Sigmoid colon (tissue), 6 donors: ENCODE measurements at regions not wholly inside any gene's neighbourhood (a gene's known extent, or its start where the extent isn't known, plus 50 kb on each side); places are given as distances from the start of the nearest gene placed in this dataset.

Experiments
- DNase-seq: peaks from one replicate; pipeline ENCODE4 v3.0.0-alpha.2; 2019
- H3K27ac ChIP-seq, 4 donors: fragments of 200-600 bp; sonication (generic); one replicate each; pipeline ENCODE4 v1.5.1; 2016 to 2019; ENCODE audit warnings: mild to moderate bottlenecking in 1 of 4
- H3K27me3 ChIP-seq, 3 donors: fragments of 200-600 bp; sonication (generic); one replicate each; pipeline ENCODE4 v1.5.1; 2019; ENCODE audit warnings: mild to moderate bottlenecking in 1 of 3
- H3K36me3 ChIP-seq, 4 donors: fragments of 200-600 bp; sonication (generic); one replicate each; pipeline ENCODE4 v1.5.1; 2016 to 2019
- H3K4me1 ChIP-seq, 4 donors: fragments of 200-600 bp; sonication (generic); one replicate each; pipeline ENCODE4 v1.5.1; 2017 to 2019
- H3K4me3 ChIP-seq, 4 donors: fragments of 200-600 bp; sonication (generic); one replicate each; pipeline ENCODE4 v1.5.1; 2017 to 2019; ENCODE audit warnings: mild to moderate bottlenecking in 2 of 4, moderate library complexity in 1 of 4
- H3K9me3 ChIP-seq, 4 donors: fragments of 200-600 bp in 3 of 4; sonication (generic) in 3 of 4; one replicate each; pipeline versions ENCODE4 v1.5.1 to v1.6.1; 2013 to 2019
- CTCF ChIP-seq, 4 experiments: fragments of 450-650 bp in 3 of 4; fragments of 200-600 bp in 1 of 4; IDR thresholded peaks; one replicate each; pipeline ENCODE4 v1.5.1; 2016 to 2019; ENCODE audit warnings: antibody characterized with exemption in 4 of 4, mild to moderate bottlenecking in 3 of 4, moderate library complexity in 2 of 4
- EP300 ChIP-seq, 4 donors: sonication (generic); formaldehyde crosslinking; IDR thresholded peaks; one replicate each; pipeline ENCODE4 v1.6.1; 2017; ENCODE audit warnings: antibody characterized with exemption in 4 of 4
- POLR2A ChIP-seq, 2 donors: fragments of 450-650 bp; IDR thresholded peaks; one replicate each; pipeline ENCODE4 v1.6.1; 2016; ENCODE audit warnings: antibody characterized with exemption in 2 of 2, mild to moderate bottlenecking in 2 of 2, moderate library complexity in 2 of 2
- POLR2AphosphoS5 ChIP-seq, 4 donors: sonication (generic); formaldehyde crosslinking; IDR thresholded peaks; one replicate each; pipeline ENCODE4 v1.6.1; 2017; ENCODE audit warnings: antibody characterized with exemption in 4 of 4
- WGBS, 2 donors: extraction: QIAGEN DNeasy Blood & Tissue Kit; methylation state at CpG; one replicate each; pipeline ENCODE4 v1.1.7; 2013; 5-methylcytosine and 5-hydroxymethylcytosine counted together
- intact Hi-C: fragments of 100-400 bp; cut with DNase I; formaldehyde crosslinking; loops from one replicate; pipeline ENCODE4 v1.15.1; 2023
- donor health status: healthy with polysubstance abuse.
- donor health status: healthy.

- H3K27ac ChIP-seq = no peak overlapping the region
- no peak overlapping the region for H3K4me3 ChIP-seq
- H3K36me3 ChIP-seq = no peaks in the 10 kb centered on the region
- 71 to 75% methylated on average over 2 of the region's 2 CpGs for WGBS, 2 donors
- DNase-seq = no peak
- TF ChIP-seq POLR2A (IDR thresholded peaks at IDR 0.05) (no peak), EP300 (IDR thresholded peaks at IDR 0.05) (no peak), POLR2AphosphoS5 (IDR thresholded peaks at IDR 0.05) (no peak), CTCF (IDR thresholded peaks at IDR 0.05) (no peak)
- H3K9me3 ChIP-seq = no peaks in the 10 kb centered on the region
- no peaks in the 10 kb centered on the region for H3K4me1 ChIP-seq
- no peaks in the 10 kb centered on the region for H3K27me3 ChIP-seq
- intact Hi-C loops = no loop called here
Measured at GRCh38 chr18:76307293-76307690, 187.8 kb downstream of the ZNF516 start.

GRCh38 chr18:76306685-76307292 lies 188.3 kb downstream of the ZNF516 start:
- H3K27me3 ChIP-seq = no peaks in the 10 kb centered on the region
- intact Hi-C loops = no loop called here
- no peak overlapping the region for H3K27ac ChIP-seq
- no peaks in the 10 kb centered on the region for H3K9me3 ChIP-seq
- H3K4me1 ChIP-seq = no peaks in the 10 kb centered on the region
- DNase-seq = no peak
- H3K36me3 ChIP-seq = no peaks in the 10 kb centered on the region
- no peak overlapping the region for H3K4me3 ChIP-seq
- 81 to 85% methylated on average over 9 of the region's 9 CpGs for WGBS, 2 donors
- TF ChIP-seq POLR2A (IDR thresholded peaks at IDR 0.05) (no peak), CTCF (IDR thresholded peaks at IDR 0.05) (no peak), POLR2AphosphoS5 (IDR thresholded peaks at IDR 0.05) (no peak), EP300 (IDR thresholded peaks at IDR 0.05) (no peak)

GRCh38 chr18:76285866-76286265 lies 209.2 kb downstream of the ZNF516 start:
- H3K4me1 ChIP-seq = no peaks in the 10 kb centered on the region
- H3K9me3 ChIP-seq = peaks cover 0 to 8% (median 0%) of the 10 kb centered on the region in 4 donors
- H3K4me3 ChIP-seq = no peak overlapping the region
- 56 to 63% methylated on average over 3 of the region's 3 CpGs for WGBS, 2 donors
- intact Hi-C loops = no loop called here
- no peaks in the 10 kb centered on the region for H3K27me3 ChIP-seq
- H3K36me3 ChIP-seq = no peaks in the 10 kb centered on the region
- TF ChIP-seq CTCF (IDR thresholded peaks at IDR 0.05) (no peak), POLR2A (IDR thresholded peaks at IDR 0.05) (no peak), POLR2AphosphoS5 (IDR thresholded peaks at IDR 0.05) (no peak), EP300 (IDR thresholded peaks at IDR 0.05) (no peak)
- no peak overlapping the region for H3K27ac ChIP-seq
- no peak for DNase-seq

- DNase-seq = no peak
- Histone ChIP-seq H3K9me3 (no peaks in the 10 kb centered on the region), H3K36me3 (no peaks in the 10 kb centered on the region), H3K27me3 (no peaks in the 10 kb centered on the region), H3K27ac (no peak overlapping the region), H3K4me1 (no peaks in the 10 kb centered on the region), H3K4me3 (no peak overlapping the region)
- intact Hi-C loops = no loop called here
- 67 to 73% methylated on average over 5 of the region's 5 CpGs for WGBS, 2 donors
- TF ChIP-seq EP300 (IDR thresholded peaks at IDR 0.05) (no peak), POLR2A (IDR thresholded peaks at IDR 0.05) (no peak), CTCF (IDR thresholded peaks at IDR 0.05) (no peak)
Measured at GRCh38 chr18:76281565-76281964, 213.5 kb downstream of the ZNF516 start.

- no peaks in the 10 kb centered on the region for H3K4me1 ChIP-seq
- intact Hi-C loops = no loop called here
- H3K9me3 ChIP-seq = no peaks in the 10 kb centered on the region
- H3K36me3 ChIP-seq = no peaks in the 10 kb centered on the region
- no peak for TF ChIP-seq CTCF (IDR thresholded peaks at IDR 0.05)
- TF ChIP-seq POLR2AphosphoS5 (IDR thresholded peaks at IDR 0.05) = no peak
- no peak for TF ChIP-seq POLR2A (IDR thresholded peaks at IDR 0.05)
- TF ChIP-seq EP300 (IDR thresholded peaks at IDR 0.05) = no peak
- no peak for DNase-seq
- H3K4me3 ChIP-seq = no peak overlapping the region
- no peaks in the 10 kb centered on the region for H3K27me3 ChIP-seq
- H3K27ac ChIP-seq = no peak overlapping the region
- WGBS, 2 donors = 81 to 86% methylated on average over 4 of the region's 4 CpGs
Measured at GRCh38 chr18:76277801-76278200, 217.2 kb downstream of the ZNF516 start.
